ELF-1 (cell line): ENCODE measurements at regions not wholly inside any gene's neighbourhood (a gene's known extent, or its start where the extent isn't known, plus 50 kb on each side); places are given as distances from the start of the nearest gene placed in this dataset.
A peak's percentile ranks its signal among the peaks of the same experiment; 100 is the strongest.

ENCODE experiments used
- DNase-seq: peaks from one replicate; pipeline ENCODE4 v3.0.0-alpha.2; 2016; ENCODE audit warnings: low read depth, low spot score

DNA sequence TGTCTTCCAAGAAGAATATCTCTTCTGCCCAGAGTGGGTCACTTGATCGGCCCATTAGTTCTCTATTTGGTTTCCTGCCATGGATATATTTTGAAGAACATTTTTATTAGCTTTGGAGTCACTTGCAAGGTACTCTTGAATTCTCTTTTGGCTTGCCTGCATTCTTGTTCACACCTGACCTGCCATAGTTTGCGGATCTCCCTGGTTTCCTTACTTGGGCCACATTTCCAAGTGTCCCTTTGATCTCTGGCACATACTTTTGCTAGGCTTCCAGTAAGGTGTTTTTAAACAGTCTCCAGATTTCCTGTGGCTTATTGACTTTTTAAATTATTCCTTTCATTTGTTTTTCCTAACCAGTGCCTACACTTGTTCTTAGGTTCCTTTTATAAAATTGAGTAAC is 488.5 kb upstream of the MDFIC2 start:
- no peak for DNase-seq

DNA sequence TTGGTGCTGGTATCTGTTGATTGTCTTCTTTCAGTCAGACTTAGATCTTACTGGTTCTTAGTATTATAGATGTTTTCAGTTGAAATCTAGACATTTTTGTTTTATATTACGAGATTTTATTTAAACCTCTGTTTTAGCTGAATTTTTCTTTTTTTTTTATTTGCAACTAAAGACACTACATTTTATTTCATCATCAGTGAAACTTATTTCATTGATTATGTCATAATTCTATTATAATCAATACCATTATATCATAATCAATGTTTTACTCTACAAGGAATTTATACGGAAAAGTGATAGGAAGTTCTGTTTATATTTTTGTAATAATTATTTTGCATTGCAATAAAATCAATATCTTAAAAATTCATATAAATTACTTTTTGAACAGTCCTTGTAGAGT is 477.4 kb upstream of the MDFIC2 start:
- no peak for DNase-seq

DNA sequence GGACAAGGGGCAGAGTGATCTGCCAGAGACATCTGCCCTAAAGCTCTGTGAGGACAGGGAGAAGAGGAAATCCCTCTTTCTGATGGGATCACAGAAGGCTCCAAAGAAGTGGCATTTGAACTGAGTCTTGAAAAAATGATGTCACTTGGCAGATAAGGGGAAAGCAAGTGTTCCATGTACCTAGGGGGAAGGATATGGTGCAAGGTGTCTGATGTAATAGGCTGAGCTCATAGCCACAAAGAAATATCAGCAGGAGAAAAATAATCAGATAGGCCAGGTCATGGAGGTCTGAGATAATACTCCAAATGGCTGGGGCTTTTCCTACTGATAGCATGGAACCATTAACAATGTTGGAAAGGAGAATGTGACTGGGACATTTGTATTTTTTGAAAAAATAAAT is 468.4 kb upstream of the MDFIC2 start:
- no peak for DNase-seq

- no peak for DNase-seq
Observed at GRCh38 chr3:70779296-70779695, 466.9 kb upstream of the MDFIC2 start.

GRCh38 chr3:70776081-70776480 is 463.6 kb upstream of the MDFIC2 start:
- no peak for DNase-seq

- no peak for DNase-seq
Observed at GRCh38 chr3:70775257-70775656, 462.8 kb upstream of the MDFIC2 start.

DNA sequence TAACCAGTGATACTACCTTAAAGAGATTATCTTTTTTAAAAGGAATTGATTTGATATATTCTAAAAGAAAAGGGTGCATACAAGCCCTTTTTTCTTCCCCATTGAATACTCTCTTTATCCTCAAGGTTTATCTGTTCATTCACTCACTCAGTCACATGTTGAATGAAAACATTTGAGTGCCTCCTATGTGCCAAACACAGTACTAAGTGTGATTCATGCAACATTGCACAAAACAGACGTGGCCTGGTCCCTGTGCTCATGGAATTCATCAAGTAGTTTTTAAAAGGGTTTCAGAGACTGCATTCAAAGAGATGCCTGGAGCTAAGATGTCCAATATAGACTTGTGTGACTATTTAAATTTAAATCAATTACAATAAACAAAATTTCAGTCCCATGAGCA is 462.2 kb upstream of the MDFIC2 start:
- no peak for DNase-seq

DNA sequence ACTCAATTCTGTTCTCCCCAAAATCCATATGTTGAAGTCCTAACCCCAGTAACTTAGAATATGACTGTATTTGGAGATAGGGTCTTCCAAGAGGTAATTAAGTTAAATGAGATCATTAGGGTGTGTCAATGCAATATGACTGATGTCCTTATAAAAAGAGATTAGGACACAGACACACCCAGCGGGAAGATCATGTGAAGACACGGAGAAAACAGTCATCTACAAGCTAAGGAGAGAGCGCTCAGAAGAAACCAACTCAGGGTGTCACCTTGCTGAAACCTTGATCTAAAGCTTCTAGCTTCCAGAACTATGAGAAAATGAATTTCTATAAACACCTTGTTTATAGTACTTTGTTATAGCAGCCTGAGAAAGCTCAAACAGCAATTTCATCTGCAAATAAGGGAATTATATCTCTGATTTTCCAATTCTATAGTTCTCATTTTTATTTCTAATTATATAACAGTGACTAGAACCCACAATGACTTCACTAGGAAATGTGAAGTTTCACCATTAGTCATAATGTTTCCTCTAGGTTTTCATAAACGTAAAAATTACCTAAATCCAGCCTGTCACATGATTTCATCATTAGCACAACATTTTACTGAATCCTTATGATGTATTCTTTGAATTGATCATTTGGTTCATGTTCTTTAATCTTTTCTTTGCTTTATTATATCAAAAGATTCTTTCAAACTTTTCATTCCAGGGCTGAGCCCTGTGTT is 459.1 kb upstream of the MDFIC2 start:
- DNase-seq: no peak

DNA sequence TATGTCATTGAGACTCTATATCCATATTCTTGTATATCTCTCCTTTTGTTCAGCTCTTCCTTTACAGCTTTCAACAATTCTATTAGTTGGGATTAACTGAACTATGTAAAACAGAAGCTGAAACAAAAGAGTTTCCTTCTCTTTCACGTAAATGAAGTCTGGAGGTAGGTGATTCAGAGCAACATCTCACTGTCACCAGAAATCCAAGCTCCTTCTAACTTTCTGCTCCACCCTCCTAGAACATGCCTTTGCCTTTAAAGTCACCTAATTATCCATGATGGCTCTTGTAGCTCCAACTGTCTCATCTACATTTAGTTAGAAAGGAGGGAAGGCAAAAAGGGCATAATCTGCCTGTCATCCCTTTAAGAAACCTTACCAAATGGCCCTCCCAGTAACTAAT is 458.2 kb upstream of the MDFIC2 start:
- DNase-seq: no peak

DNA sequence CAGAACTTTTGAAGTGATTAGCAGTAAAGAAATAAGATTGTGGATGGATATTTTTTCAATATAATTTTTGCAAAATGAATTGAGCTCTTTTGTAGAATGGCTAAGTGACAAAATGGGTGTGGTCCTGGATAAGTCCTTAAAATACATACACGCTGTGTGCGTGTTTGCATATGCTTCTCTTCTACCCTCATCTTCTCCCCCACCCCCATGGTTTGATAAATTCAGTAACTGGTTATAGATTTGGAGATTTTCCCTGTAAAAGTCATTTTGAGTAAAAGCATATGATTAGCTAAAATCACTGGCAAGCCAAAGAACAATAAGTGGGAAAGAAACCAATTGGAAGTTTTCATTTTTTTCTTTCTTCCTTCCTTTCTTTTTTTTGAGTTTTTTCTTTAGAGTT is 453.9 kb upstream of the MDFIC2 start:
- DNase-seq: no peak

GRCh38 chr3:70763894-70764293 is 451.5 kb upstream of the MDFIC2 start:
- DNase-seq: no peak

DNA sequence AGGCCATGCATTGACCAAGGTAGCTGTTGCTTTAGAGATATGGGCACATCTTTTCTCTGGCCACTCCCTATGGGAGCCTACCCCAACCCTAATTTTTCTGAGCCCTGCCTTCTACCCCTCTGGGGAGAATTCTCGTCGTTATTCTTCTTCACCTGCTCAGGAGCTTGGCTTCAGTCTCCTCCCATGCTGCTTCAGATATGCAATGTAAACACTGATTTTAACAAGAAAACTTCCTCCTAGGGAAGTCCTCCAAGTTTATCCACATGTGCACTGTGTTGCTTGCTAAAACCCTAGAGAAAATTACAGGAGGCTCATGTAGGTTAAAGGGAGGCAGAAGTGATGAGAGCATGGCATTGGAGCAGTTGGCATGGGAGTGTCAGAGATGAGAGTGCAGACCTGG is 445.2 kb upstream of the MDFIC2 start:
- DNase-seq: no peak

DNA sequence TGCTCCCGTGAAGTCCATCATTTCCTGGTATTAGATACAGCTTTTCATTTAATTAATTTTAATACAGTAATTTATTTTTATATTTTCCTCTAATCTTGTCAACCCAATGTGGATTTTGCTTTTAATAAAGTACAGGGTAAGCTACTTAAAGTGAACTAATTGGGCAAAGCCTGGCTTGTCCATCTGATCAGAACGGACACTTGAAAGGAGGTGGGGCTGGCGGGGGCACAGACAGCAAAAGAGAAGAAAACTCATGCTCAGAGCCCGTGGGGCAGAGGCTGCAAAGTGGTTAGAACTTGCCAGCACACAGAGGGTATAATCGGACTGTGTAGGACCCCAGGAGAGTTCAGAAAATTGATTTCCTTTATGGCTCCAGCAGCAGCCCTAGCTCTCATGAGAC is 443.1 kb upstream of the MDFIC2 start:
- DNase-seq: no peak

GRCh38 chr3:70754314-70754713 is 441.9 kb upstream of the MDFIC2 start:
- no peak for DNase-seq

- DNase-seq: peak; percentile 3
Observed at GRCh38 chr3:70753572-70753971, 441.1 kb upstream of the MDFIC2 start.

DNA sequence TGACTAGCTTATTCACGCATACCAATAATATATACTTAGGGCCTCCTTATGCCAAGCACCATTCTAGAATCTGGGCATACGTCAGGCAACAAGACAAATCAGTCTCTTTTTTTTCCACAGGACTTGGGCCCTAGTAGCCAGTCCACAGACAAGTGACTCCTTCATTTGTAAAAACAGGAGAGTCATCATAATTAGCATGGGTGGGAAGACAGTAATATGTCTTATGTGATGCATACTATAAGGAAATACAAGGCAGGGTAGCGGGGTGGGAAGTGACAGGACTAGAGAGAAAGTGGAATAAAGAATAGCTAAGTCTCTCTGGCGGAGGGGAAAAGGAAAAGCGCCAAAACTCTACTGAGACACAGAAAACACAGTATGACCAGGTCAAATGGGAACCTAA is 439.6 kb upstream of the MDFIC2 start:
- DNase-seq: no peak

DNA sequence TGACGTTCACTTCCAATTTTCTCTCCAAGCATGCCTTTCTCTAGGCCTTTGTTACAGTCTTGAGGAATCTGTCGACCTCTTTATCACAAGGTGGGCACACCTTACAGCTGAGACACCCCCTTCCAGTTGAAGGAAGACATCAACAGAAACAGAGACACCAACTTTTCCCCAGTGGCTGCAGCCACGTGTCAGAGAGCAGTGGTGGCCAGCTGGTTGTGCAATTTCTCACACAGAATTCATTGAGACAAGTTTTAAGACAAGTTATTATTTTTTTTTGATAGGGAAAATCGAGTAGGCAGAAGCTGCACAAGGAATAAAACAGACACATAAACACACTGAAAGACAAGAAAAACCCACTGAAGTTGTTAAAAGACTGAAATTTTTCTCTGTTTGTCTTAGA is 436.7 kb upstream of the MDFIC2 start:
- DNase-seq: no peak

DNA sequence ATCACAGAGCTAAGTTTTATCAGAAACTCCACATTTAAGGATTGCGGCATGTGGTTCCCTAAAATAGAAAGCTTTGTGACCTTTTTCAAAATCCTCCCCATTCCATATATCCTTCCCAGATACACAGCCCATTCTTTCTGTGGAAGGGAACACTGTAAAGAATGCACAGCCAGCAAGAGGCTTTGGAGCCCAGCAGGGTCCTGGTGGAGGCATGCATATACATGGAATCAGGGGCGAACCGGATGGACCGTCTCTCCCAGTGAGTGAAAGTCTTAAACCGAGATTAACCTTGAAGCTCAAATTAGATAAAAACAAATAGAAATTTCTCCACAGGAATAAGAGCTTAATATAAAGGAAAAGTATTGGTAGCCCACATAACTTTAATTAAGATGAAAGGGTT is 436.2 kb upstream of the MDFIC2 start:
- peak; percentile 6 for DNase-seq

GRCh38 chr3:70747847-70748246 is 435.4 kb upstream of the MDFIC2 start:
- no peak for DNase-seq

- DNase-seq: no peak
Observed at GRCh38 chr3:70744536-70744935, 432.1 kb upstream of the MDFIC2 start.

DNA sequence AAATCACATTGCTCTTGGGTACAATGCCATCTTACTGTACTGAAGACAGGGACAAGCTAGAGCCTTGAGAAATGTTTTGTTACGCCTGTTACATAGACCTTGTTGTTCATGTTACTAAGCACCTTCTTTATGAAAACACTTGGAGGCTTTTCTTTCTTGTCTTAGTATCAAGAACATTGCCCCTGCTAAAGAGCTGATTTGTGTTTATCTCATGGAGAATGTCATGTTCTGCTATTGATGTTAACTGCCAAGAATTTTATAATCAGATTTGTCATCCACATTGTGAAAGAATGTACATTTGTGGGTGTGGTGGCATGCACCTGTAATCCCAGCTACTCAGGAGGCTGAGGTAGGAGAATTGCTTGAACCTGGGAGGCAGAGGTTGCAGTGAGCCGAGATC is 431.3 kb upstream of the MDFIC2 start:
- DNase-seq: no peak

DNA sequence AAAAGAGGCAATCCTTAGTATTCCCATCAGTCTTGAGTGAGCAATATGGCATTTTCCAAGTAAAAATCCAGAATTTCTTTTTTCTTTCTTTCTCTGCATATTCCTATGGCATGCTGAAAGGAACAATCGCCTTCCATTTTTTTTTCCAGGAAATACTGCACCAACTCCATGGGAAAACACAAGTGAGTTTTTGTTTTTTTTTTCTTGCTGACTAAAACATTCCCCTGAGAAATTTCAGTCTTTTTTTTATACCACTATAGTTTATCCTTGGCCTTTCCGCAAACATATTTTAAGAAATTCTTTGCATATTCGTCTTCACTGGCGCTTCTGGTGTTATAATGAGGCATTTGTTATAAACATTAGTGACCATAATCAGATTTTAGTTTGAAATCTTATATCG is 429.6 kb upstream of the MDFIC2 start:
- no peak for DNase-seq

- no peak for DNase-seq
Observed at GRCh38 chr3:70740872-70741271, 428.4 kb upstream of the MDFIC2 start.

GRCh38 chr3:70740071-70740470 is 427.6 kb upstream of the MDFIC2 start:
- peak; percentile 9 for DNase-seq
